MCF 10A (cell line): ENCODE measurements at regions not wholly inside any gene's neighbourhood (a gene's known extent, or its start where the extent isn't known, plus 50 kb on each side); places are given as distances from the start of the nearest gene placed in this dataset.

Experiments used
- BruUV-seq: library from RNA; stranded (reverse); fragments of 400-500 nt; replicated peaks from 2 replicates; lab custom pipeline; 2021; lab: Mats Ljungman, UMichigan
- CTCF ChIA-PET: fragments of 300-600 bp; sonication (Branson Sonifier 250); formaldehyde crosslinking; extraction: SDS; loops from one replicate; lab custom pipeline; 2021; ENCODE audit warnings: antibody characterized with exemption, inconsistent platforms; lab: Yijun Ruan, JAX
- POLR2A ChIA-PET: fragments of 300-600, 350-650 bp; sonication (Branson Sonifier 250); formaldehyde crosslinking; extraction: SDS; loops from one replicate; lab custom pipeline; 2020; ENCODE audit warnings: antibody characterized with exemption, inconsistent platforms; lab: Yijun Ruan, JAX
- DNase-seq: peaks from one replicate; pipeline ENCODE4 v3.0.0-alpha.2; 2018; ENCODE audit not compliant: unreplicated experiment
- H3K27ac Mint-ChIP-seq: one replicate; pipeline ENCODE4 v1.8.0; 2022; ENCODE audit warnings: mild to moderate bottlenecking, low read depth, mixed read lengths; ENCODE audit not compliant: unreplicated experiment
- H3K27me3 Mint-ChIP-seq: one replicate; pipeline ENCODE4 v1.8.0; 2022; ENCODE audit warnings: mixed read lengths; ENCODE audit not compliant: insufficient read depth, unreplicated experiment
- H3K36me3 Mint-ChIP-seq: one replicate; pipeline ENCODE4 v1.8.0; 2022; ENCODE audit warnings: mild to moderate bottlenecking, moderate library complexity, mixed read lengths; ENCODE audit not compliant: insufficient read depth, unreplicated experiment
- H3K4me1 Mint-ChIP-seq: one replicate; pipeline ENCODE4 v1.8.0; 2022; ENCODE audit warnings: mixed read lengths; ENCODE audit not compliant: insufficient read depth, unreplicated experiment
- H3K4me3 Mint-ChIP-seq: one replicate; pipeline ENCODE4 v1.8.0; 2022; ENCODE audit warnings: mild to moderate bottlenecking, moderate library complexity, mixed read lengths; ENCODE audit not compliant: unreplicated experiment
- H3K9me3 Mint-ChIP-seq: one replicate; pipeline ENCODE4 v1.8.0; 2022; ENCODE audit warnings: mixed read lengths; ENCODE audit not compliant: unreplicated experiment
- CTCF ChIP-seq: fragments of 200-600 bp; IDR thresholded peaks from one replicate; pipeline ENCODE4 v1.8.0; 2022; ENCODE audit warnings: antibody characterized with exemption, mild to moderate bottlenecking; ENCODE audit not compliant: unreplicated experiment
- intact Hi-C: fragments of 100-400 bp; cut with micrococcal nuclease; formaldehyde crosslinking; loops from 2 replicates; pipeline ENCODE4 v1.14.1; 2022

GRCh38 chr3:74363346-74363745 lies 251.1 kb downstream of the CNTN3 start:
- ChIA-PET POLR2A (no interaction called here), CTCF (no interaction called here)
- peaks cover 8% of the 10 kb centered on the region for H3K9me3 Mint-ChIP-seq
- no peak for DNase-seq
- H3K27ac Mint-ChIP-seq: no peak overlapping the region
- no peak for TF ChIP-seq CTCF
- H3K36me3 Mint-ChIP-seq: no peaks in the 10 kb centered on the region
- no peak overlapping the region for H3K4me3 Mint-ChIP-seq
- intact Hi-C loops: no loop called here
- H3K27me3 Mint-ChIP-seq: no peaks in the 10 kb centered on the region
- no TSS peak for BruUV-seq
- H3K4me1 Mint-ChIP-seq: no peaks in the 10 kb centered on the region

GRCh38 chr3:74360406-74360805 lies 254.1 kb downstream of the CNTN3 start:
- H3K4me1 Mint-ChIP-seq: no peaks in the 10 kb centered on the region
- no peak for DNase-seq
- H3K4me3 Mint-ChIP-seq: no peak overlapping the region
- H3K27me3 Mint-ChIP-seq: no peaks in the 10 kb centered on the region
- BruUV-seq: no TSS peak
- ChIA-PET CTCF (no interaction called here), POLR2A (no interaction called here)
- TF ChIP-seq CTCF: no peak
- no peaks in the 10 kb centered on the region for H3K9me3 Mint-ChIP-seq
- intact Hi-C loops: no loop called here
- no peaks in the 10 kb centered on the region for H3K36me3 Mint-ChIP-seq
- no peak overlapping the region for H3K27ac Mint-ChIP-seq

DNA sequence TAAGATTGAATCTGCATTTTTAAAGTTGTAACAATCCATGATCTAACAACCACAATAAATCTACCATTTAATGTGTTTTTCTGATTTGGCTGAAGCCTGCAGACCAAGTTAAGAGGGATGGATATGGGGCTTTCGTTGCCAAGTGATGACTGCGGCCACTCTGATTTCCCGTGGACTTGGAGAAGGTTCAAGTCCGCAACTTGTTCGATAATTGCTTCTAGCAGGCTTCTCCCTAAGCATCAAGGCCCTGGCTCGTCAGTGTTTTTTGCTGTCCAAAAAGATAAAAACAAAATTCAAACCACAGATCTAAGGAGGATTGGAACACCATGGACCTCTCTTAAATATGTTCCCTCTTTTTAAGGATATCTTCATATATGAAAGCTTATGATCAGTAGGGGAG lies 256.6 kb downstream of the CNTN3 start:
- DNase-seq: no peak
- Mint-ChIP-seq H3K9me3 (no peaks in the 10 kb centered on the region), H3K36me3 (no peaks in the 10 kb centered on the region), H3K4me1 (no peaks in the 10 kb centered on the region), H3K27ac (no peak overlapping the region), H3K4me3 (no peak overlapping the region), H3K27me3 (no peaks in the 10 kb centered on the region)
- intact Hi-C loops: no loop called here
- no peak for TF ChIP-seq CTCF
- CTCF ChIA-PET: no interaction called here
- POLR2A ChIA-PET: no interaction called here
- BruUV-seq: no TSS peak

DNA sequence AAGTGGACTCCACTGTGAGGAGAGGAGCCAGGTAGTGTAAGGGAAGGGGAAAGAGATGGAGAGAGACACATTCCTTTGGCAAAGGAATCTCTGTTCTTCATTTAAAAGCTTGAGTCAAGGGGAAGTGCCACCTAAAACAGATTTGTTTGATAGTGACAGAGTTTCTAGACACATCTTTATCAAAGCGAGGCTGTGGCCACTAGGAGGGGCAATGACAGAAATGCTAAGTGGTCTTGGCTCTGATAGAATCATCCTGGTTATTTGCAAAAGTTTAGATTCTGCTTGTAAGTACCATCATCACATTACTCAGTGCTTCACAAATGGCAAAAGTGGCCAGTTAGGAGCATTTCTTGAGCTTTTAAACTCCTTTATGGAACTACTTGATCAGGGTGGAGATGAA lies 261.4 kb downstream of the CNTN3 start:
- Mint-ChIP-seq H3K27me3 (no peaks in the 10 kb centered on the region), H3K36me3 (no peaks in the 10 kb centered on the region), H3K4me3 (no peak overlapping the region), H3K27ac (no peak overlapping the region), H3K4me1 (no peaks in the 10 kb centered on the region), H3K9me3 (no peaks in the 10 kb centered on the region)
- CTCF ChIA-PET: no interaction called here
- BruUV-seq: no TSS peak
- POLR2A ChIA-PET: no interaction called here
- DNase-seq: no peak
- no peak for TF ChIP-seq CTCF
- intact Hi-C loops: no loop called here
